ENCODE measurements at regions not wholly inside any gene's neighbourhood (a gene's known extent, or its start where the extent isn't known, plus 50 kb on each side); places are given as distances from the start of the nearest gene placed in this dataset.
A peak's percentile ranks its signal among the peaks of the same experiment; 100 is the strongest.

DNA sequence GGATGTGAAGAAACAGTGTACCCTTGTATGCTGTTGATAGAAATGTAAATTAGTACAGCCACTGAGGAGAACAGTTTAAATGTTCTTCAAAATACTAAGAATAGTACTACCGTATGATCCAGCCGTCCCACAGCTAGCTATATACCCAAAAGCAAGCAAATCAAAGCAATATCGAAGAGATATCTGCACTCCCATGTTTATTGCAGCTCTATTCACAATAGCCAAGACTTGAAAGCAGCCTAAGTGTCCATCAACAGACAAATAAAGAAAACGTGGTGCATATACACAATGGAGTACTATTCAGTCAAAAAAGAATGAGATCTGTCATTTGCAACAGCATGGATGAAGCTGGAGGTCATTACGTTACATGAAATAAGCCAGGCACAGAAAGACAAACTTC lies 88.5 kb upstream of the SLC38A4 start:
- DNase-seq = no peak

GRCh38 chr12:46915082-46915481 lies 89.3 kb upstream of the SLC38A4 start:
- DNase-seq = no peak

DNA sequence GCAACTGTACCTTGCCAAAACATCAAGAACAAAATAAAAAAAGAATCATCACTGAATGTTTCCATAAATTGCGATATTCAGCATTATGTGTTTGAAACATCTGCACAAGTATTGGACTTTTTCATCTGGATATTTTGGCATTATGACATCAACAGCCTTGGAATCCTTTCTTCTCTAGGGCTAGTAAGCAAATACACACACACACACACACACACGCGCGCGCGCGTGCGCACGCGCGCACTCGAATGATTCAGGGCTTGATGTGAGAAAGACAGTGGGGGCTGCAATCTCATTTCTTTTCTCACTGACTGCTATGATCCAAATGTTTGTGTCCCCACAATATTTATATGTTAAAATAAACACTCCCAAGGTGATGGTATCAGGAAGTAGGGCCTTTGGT lies 90.0 kb upstream of the SLC38A4 start:
- no peak for DNase-seq

DNA sequence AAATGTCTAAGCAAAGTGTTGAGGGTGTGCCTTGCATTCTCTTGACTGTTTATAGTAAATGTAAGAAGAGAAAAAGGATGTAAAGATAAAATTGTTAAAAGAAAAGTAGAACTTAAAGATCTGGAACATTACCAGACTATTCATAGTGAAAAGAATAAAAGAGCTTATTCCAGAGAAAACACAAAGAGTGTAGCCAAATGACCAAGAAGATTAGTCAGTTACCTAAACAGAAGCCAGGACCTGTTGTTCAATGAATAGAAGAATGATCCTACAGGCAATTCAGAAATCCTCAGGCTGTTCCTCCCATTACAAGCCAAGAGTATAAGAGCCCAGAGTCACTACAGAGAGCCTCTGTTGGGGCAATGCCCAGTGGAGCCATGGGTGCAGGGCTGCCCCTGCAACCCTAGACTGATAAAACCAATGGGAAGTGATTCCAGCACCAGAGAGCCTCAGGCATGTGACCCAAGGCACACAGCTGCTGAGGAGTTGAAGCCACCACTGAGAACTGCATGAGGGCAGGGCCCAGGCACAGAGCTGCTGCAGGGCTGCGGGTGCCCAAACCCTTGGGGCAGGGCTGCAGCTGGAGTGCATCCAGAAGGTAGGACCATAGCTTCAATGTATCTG lies 91.1 kb upstream of the SLC38A4 start:
- DNase-seq = no peak

DNA sequence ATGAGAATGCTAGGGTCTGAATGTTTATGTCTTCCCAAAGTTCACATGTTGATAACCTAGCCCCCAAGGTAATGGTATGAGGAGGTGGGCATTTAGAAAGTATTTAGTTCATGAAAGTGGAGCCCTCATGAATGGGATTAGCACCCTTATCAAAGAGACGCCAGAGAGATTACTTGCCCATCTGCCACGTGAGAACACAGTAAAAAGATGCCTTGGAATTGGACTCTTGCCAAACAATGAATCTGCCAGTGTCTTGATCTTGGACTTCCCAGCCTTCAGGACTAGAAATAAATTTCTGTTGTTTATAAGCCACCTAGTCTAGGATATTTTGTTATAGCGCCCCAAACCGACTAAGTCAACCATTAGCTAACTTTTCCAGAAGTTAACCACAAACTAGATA lies 92.0 kb upstream of the SLC38A4 start:
- no peak for DNase-seq

DNA sequence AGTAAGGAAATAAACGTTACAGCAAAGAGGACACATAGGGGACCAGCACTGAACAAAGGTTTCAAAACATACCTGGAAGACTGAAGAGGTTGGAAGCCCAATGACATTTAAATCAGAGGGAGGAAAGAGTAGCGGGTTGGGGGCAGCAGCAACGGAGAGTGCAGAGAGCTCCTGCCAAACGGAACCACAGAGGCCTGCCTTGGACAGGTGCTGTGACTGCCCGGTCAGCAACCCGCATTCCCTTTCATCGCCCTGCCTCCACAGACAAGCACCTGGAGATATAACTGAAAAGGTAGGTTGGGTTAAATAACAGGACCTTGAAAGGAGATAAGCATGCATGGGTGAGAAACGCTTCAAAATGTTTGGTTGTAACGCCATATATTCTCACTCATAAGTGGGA lies 92.8 kb upstream of the SLC38A4 start:
- DNase-seq = no peak

DNA sequence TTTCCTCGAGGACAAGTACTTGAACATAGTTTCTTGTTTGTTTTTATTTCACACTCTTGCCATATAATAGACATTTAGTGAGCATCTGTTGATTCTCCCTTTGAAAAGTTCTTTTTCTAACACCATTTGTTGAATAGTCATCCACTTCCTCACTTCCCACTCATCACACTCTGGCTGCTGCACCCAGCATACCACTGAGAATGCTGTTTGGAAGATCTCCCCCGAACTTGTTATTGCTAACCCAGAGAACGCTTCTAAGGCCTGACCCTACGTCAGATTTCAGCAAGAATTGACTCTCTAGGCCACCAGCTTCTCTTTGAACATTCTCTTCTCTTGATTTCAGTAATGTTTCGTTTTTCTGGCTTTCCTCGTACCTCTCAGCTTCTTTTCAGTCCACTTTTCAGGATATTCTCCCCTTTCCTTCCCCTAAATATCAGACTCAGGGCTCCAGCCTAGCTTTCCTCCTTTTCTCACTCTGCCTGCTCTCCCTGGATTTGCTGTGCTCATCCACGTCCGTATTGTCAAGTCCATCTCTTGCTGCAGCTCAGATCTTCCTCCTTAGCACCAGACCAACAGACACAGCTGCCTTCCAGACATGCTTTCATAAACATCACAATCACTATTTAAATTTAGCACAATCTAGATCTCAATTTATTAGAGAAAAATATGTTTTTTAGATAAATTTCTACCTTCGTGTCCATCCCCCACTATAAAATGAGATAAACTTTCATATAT lies 94.0 kb upstream of the SLC38A4 start:
- DNase-seq = no peak

DNA sequence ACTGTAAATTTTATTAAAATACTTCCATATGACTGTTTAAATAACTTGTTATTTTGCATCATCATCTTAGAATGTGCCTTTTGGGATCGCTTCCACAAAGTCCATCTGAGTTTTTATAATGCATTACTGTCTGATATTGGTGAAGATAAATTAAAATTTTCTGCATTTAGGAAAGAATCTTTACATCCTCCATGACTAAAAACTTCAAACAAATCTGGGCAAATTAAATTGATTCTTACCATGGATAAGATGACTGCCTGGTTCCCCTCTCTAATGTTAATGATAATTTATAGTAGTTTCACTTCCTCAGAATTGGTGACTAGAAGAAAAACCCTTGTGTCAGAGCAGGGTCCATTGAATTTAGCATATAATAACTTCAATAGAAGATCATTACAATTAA lies 94.7 kb upstream of the SLC38A4 start:
- DNase-seq = no peak

- DNase-seq = no peak
Measured at GRCh38 chr12:46921048-46921763, 95.4 kb upstream of the SLC38A4 start.

GRCh38 chr12:46921764-46922133 lies 96.0 kb upstream of the SLC38A4 start:
- no peak for DNase-seq

- no peak for DNase-seq
Measured at GRCh38 chr12:46926526-46926925, 100.7 kb upstream of the SLC38A4 start.

DNA sequence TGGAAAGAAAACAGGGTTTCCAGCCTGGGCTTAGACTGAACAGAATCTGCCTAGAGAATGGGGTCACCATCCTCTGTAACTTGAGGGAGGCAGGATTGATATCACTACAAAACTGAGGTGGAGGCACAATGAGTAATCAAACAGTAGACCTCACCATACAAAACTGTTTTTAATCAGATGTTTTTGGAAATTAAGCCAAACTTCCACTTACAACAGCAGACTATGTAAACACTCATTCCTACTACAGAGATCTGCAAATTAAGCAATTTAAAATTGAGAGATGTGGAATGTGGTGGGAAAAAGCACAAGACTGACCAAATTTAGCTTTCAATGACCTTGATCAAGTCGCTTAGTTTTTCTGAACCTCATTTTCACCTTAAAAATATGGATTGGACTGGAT lies 104.3 kb upstream of the SLC38A4 start:
- no peak for DNase-seq

DNA sequence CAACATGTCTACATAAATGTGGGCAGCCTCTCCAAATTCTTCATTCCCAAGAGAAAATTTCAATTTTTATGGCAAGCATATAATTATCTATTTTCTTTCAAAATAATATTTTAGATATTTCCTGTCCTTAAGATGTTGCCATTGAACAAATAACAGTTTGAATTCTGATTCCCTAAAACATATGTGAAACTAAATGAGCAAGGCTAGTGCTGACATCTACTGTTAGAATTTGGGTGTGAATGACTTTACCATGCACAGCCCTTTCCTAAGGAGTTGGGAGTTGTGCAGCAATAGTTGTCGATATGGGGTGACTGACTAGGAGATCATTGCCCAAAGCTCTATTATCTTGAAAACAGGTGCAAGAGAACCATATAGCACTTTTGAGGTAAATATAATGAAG lies 108.2 kb upstream of the SLC38A4 start:
- peak; percentile 16 to 41 for DNase-seq

DNA sequence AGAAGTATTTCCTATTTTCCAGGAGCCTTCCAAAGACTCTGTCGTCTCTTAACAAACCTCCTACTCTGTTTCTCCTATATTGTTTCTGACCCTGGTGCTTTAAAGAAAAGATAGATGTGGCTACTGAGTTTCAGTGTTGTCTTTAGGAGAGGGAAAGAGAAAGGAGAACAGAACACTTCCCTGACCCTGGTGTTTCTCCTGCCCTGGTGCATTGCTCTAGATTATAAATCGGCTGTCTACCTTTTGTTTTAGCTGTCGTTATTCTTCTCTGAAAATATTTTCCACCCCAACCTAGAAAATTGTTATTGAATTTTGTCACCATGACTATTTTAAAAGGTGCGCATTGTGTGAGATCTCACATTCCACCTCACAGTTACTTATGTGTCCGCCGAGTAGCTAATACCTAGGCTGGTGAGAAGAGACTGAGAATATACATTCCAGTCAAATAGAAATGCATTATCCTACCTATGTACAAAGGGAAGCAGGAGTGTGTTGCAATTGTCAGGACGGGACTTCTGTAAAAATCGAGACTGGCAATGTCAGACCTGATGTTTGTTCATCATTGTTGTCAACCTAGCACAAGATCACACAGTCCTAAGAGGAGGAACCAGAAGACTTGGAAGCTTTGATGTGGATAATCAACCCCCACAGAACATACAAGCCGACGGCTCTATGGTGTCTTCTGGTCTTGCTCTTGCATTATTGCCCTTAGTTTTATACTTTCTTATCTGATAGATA lies 108.7 kb upstream of the SLC38A4 start:
- DNase-seq = no peak

DNA sequence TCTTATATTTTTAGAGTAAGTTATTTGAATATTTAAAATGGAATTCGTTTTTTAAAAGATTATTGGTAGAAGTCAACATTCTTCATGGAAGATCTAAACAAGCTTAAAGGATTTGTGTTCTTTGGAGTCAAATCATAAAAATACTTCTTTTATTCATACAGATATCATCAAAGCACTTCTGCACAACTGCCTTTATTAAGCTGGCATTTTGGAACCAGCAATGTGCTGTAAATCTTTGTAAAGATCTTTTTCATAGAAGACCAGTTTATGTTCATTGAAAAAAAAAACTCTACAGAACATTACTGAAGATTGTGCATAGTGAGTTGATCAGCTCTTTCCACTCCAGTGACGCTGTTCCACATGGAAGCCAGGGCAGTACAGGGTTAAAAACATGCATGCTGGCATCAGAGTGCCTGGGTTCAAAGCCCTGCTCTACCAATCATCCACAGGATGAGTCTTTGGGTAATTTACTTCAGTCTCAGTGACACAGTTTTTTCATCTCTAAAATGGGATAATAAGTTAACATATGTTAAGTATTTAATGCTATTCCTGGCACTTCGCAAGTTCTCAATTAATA lies 109.6 kb upstream of the SLC38A4 start:
- no peak for DNase-seq

DNA sequence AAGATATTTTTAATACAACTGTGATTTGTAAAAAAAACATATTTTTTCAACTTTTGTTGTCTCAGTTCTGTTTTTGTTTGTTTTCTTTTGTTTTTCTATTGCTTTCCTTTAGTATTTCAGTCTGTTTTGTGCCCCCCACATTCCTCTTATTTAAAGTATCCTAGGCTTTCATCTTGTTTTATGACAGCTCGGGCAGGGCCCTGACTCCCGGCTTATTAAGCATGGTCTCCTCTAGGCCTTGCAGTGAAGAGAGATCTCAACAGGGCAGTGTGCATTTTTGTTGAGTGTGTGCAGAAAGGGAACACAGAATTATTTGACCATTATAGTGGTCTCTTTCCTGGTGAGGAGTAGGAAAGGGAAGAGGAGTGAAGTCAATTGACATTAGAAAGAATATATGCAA lies 110.2 kb upstream of the SLC38A4 start:
- DNase-seq = no peak

- no peak for DNase-seq
Measured at GRCh38 chr12:46938071-46938678, 112.4 kb upstream of the SLC38A4 start.

DNA sequence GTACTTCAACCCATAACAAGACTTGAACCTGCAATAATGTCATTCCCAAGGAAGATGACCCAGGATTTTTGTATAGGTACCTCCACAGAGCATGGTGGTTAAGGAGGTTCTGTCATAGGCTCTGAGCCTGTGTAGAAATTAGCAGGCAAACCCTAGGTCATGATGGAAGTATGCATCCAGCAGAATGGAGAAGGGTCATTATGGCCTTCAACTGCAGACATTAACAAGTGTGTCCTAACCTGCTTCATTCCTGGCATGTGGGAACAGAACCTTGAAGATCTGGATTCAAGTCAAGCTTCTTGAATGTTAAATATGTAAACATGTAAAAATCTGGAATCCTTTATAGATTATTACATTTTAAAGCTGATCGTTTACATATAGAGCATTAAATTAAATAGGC lies 116.2 kb upstream of the SLC38A4 start:
- no peak for DNase-seq

DNA sequence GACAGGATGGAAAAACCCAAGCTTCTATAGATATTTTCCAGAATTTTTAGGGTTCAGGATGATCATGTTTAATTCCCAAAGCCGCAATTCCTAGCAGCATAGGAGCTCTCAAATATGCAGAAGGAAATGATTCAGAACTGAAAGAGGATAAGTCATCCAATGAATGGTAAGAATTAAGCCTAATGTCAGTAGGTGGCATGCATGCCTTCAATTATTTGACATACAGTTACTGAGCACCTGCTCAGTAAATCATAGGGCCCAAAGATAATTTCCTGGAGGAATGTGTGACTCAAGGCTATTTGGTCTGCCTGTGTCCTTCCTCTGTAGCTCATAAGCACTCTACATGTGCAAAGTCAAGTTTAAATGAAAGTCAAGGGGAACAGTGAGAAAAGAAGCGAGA lies 116.8 kb upstream of the SLC38A4 start:
- DNase-seq = no peak

DNA sequence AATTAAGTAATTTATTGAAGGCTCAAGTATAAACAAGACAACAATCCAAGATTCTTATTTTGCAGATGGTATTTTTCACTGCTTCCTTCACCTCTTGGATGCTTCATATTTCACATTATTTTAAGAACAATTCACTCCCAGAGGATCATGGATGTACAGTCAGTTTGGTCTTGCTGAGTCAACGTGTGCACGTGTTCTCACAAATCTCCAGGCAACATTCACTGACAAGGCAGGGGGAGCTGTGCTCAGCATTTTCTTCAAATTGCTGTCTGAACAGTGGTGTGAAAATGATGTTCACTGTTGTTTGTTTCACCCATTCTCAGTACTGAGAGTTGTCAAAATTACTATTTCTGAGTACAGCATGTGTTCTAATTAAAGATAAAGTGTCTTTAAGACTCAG lies 118.3 kb upstream of the SLC38A4 start:
- DNase-seq = no peak

DNA sequence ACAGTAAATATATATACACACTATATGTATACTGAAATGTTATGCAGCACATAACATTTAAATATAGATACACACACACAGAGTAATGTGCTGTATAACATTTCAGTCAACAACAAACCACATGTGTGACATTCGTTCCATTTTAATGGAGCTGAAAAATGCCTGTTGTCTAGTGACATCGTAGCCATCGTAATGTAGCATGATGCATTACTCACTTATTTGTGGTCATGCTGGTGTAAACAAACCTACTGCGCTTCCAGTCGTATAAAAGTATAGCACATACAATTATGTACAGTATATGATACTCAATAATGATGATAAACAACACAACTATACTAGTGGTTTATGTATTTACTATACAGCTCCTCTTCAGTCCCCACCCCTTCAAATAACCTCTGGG lies 119.0 kb upstream of the SLC38A4 start:
- DNase-seq = no peak

- no peak for DNase-seq
Measured at GRCh38 chr12:46945591-46945990, 119.8 kb upstream of the SLC38A4 start.

GRCh38 chr12:46946137-46946536 lies 120.3 kb upstream of the SLC38A4 start:
- DNase-seq = no peak

All from NCI-H2081 (cell line).